ENCODE measurements at regions not wholly inside any gene's neighbourhood (a gene's known extent, or its start where the extent isn't known, plus 50 kb on each side); places are given as distances from the start of the nearest gene placed in this dataset.
"Not testable (repeated sequence)": the region's sequence is repeated elsewhere in the genome, so short reads cannot be mapped to it uniquely, and the experiment has no call there.

DNA sequence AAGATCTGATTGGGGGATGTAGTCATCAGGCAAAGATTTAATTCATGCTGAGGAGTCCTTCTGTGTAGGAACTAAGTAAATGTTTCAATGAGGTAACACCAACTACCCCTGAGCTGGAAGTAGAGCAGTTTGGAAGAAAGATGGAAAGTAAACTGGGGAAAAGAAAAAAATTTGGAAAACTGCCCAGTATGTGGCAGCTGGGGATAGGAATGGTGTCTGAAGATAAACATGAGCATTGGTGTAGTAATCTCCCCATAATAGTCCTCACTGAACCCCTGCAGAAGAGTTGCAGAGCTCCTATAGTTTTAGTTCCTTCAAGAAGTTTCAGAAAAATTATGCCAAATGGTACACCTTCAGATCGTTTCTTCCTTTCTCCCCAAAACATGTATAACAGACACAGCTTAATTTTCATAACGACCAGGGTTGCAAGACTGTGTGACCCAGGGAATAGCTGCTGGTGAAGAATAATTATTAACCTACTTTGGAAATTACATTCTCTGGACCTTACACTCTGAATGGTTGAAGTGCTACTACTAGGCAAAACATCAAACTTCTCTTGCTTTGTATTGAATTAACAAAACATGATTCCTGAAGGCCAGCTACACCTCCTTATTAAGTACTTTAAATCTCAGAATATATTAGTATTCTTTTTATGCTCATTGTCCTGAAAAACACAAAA is 446.4 kb upstream of the NRG3 start:
- TF ChIP-seq, protein P1, sequence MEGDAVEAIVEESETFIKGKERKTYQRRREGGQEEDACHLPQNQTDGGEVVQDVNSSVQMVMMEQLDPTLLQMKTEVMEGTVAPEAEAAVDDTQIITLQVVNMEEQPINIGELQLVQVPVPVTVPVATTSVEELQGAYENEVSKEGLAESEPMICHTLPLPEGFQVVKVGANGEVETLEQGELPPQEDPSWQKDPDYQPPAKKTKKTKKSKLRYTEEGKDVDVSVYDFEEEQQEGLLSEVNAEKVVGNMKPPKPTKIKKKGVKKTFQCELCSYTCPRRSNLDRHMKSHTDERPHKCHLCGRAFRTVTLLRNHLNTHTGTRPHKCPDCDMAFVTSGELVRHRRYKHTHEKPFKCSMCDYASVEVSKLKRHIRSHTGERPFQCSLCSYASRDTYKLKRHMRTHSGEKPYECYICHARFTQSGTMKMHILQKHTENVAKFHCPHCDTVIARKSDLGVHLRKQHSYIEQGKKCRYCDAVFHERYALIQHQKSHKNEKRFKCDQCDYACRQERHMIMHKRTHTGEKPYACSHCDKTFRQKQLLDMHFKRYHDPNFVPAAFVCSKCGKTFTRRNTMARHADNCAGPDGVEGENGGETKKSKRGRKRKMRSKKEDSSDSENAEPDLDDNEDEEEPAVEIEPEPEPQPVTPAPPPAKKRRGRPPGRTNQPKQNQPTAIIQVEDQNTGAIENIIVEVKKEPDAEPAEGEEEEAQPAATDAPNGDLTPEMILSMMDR (conservative IDR thresholded peaks at IDR 0.05): no peak
- TF ChIP-seq EZH2 (IDR thresholded peaks at IDR 0.05; ENCODE audit: low read depth): no peak
- Histone ChIP-seq H3K36me3 (ENCODE audit: low read depth) (no peaks in the 10 kb centered on the region), H4K20me1 (ENCODE audit: insufficient read depth) (no peaks in the 10 kb centered on the region), H3K27me3 (ENCODE audit: insufficient read depth, low read depth) (no peaks in the 10 kb centered on the region), H3K4me2 (no peak overlapping the region), H3K9me2 (ENCODE audit: insufficient read depth) (no peaks in the 10 kb centered on the region; the same call in 1 of the 2 replicates), H3K27ac (no peak overlapping the region), H3K4me1 (replicated peaks; ENCODE audit: insufficient read depth) (no peaks in the 10 kb centered on the region), H3K79me2 (ENCODE audit: low read depth) (no peaks in the 10 kb centered on the region), H3K4me3 (no peak overlapping the region), H2AFZ (no peak overlapping the region), H3F3A (ENCODE audit: insufficient read depth, low read depth) (no peaks in the 10 kb centered on the region), H3K9me3 (ENCODE audit: insufficient read depth, low read depth) (peaks cover 3% of the 10 kb centered on the region)
- DNase-seq: no peak
- no TSS peak for BruUV-seq (replicated peaks)
- CTCF ChIA-PET: no interaction called here
- intact Hi-C loops (cut with micrococcal nuclease; ENCODE audit: unreplicated experiment): no loop called here
- POLR2A ChIA-PET (ENCODE audit: unreplicated experiment): no interaction called here

DNA sequence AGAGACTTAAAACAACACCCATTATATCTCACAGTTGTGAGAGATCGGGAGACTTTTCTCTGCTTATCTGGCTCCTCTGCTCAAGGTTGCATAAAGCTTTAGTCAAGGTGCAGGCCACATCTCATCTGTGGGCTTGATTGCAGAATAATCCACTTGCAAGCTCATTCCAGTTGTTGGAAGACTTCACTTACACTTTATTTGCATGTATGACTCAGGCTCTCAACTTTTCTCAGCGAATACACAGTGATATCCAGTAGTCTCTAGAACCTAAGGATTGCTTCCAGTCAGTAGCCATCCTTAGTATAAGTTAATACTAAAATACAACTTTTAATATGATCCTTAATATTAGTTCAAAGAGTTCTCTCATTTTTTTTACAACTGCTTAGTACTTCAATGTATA is 435.5 kb upstream of the NRG3 start:
- no peak for DNase-seq
- Histone ChIP-seq H3K9me2 (ENCODE audit: insufficient read depth) (no peaks in the 10 kb centered on the region), H3K4me2 (no peak overlapping the region), H3K9me3 (ENCODE audit: insufficient read depth, low read depth) (no peaks in the 10 kb centered on the region), H3K79me2 (ENCODE audit: low read depth) (no peaks in the 10 kb centered on the region), H4K20me1 (ENCODE audit: insufficient read depth) (no peaks in the 10 kb centered on the region), H3K4me1 (replicated peaks; ENCODE audit: insufficient read depth) (no peaks in the 10 kb centered on the region), H3K4me3 (no peak overlapping the region), H3F3A (ENCODE audit: insufficient read depth, low read depth) (no peaks in the 10 kb centered on the region), H3K27ac (no peak overlapping the region), H3K36me3 (ENCODE audit: low read depth) (no peaks in the 10 kb centered on the region), H3K27me3 (ENCODE audit: insufficient read depth, low read depth) (no peaks in the 10 kb centered on the region), H2AFZ (no peak overlapping the region)
- BruUV-seq (replicated peaks): no TSS peak
- POLR2A ChIA-PET (ENCODE audit: unreplicated experiment): no interaction called here
- intact Hi-C loops (cut with micrococcal nuclease; ENCODE audit: unreplicated experiment): no loop called here
- TF ChIP-seq, protein P1 (conservative IDR thresholded peaks at IDR 0.05): no peak
- no peak for TF ChIP-seq EZH2 (IDR thresholded peaks at IDR 0.05; ENCODE audit: low read depth)
- CTCF ChIA-PET: no interaction called here

DNA sequence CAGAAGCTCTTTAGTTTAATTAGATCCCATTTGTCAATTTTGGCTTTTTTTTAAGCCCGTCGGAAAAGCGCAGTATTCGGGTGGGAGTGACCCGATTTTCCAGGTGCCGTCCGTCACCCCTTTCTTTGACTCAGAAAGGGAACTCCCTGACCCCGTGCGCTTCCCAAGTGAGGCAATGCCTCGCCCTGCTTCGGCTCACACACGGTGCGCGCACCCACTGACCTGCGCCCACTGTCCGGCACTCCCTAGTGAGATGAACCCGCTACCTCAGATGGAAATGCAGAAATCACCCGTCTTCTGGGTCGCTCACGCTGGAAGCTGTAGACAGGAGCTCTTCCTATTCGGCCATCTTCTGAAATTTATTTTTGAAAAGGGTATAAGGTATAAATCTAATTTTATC is 433.4 kb upstream of the NRG3 start:
- H3K79me2 ChIP-seq (ENCODE audit: low read depth); H3F3A ChIP-seq (ENCODE audit: insufficient read depth, low read depth); H3K36me3 ChIP-seq (ENCODE audit: low read depth); H3K4me3 ChIP-seq; POLR2A ChIA-PET (ENCODE audit: unreplicated experiment); H3K4me1 ChIP-seq (replicated peaks; ENCODE audit: insufficient read depth); H3K9me3 ChIP-seq (ENCODE audit: insufficient read depth, low read depth); H3K4me2 ChIP-seq; intact Hi-C loops (cut with micrococcal nuclease; ENCODE audit: unreplicated experiment); H3K9me2 ChIP-seq (ENCODE audit: insufficient read depth); H2AFZ ChIP-seq; H3K27ac ChIP-seq; CTCF ChIA-PET; DNase-seq; H4K20me1 ChIP-seq (ENCODE audit: insufficient read depth); BruUV-seq (replicated peaks); H3K27me3 ChIP-seq (ENCODE audit: insufficient read depth, low read depth): not testable (repeated sequence)
